Nucleus accumbens (tissue), 56 donors: ENCODE measurements at regions not wholly inside any gene's neighbourhood (a gene's known extent, or its start where the extent isn't known, plus 50 kb on each side); places are given as distances from the start of the nearest gene placed in this dataset.

Source experiments
- DNase-seq, 56 donors: peaks; one replicate each; lab custom pipeline; 2025; lab: John Stamatoyannopoulos, UW

GRCh38 chr2:236974148-236974547, 111.5 kb upstream of the COPS8 start:
- DNase-seq = no peak

- DNase-seq = no peak
These were observed 110.9 kb upstream of the COPS8 start for GRCh38 chr2:236974752-236975151.

- DNase-seq = no peak
These were observed 109.9 kb upstream of the COPS8 start for GRCh38 chr2:236975766-236976165.

- no peak for DNase-seq
These were observed 109.2 kb upstream of the COPS8 start for GRCh38 chr2:236976266-236977062.

GRCh38 chr2:236977063-236977851, 108.4 kb upstream of the COPS8 start:
- no peak for DNase-seq

- no peak for DNase-seq
These were observed 107.8 kb upstream of the COPS8 start for GRCh38 chr2:236977852-236978398.

GRCh38 chr2:236979664-236980063, 106.0 kb upstream of the COPS8 start:
- DNase-seq = no peak

GRCh38 chr2:236980961-236981360, 104.7 kb upstream of the COPS8 start:
- no peak for DNase-seq

GRCh38 chr2:236981701-236982485, 103.8 kb upstream of the COPS8 start:
- DNase-seq = no peak

GRCh38 chr2:236982693-236983455, 102.8 kb upstream of the COPS8 start:
- DNase-seq = no peak

- DNase-seq = no peak
These were observed 101.6 kb upstream of the COPS8 start for GRCh38 chr2:236984046-236984445.

GRCh38 chr2:236985761-236986339, 99.8 kb upstream of the COPS8 start:
- no peak for DNase-seq

- DNase-seq = no peak
These were observed 99.0 kb upstream of the COPS8 start for GRCh38 chr2:236986524-236987330.

GRCh38 chr2:236988216-236988615, 97.5 kb upstream of the COPS8 start:
- DNase-seq = no peak

- no peak for DNase-seq
These were observed 96.7 kb upstream of the COPS8 start for GRCh38 chr2:236988690-236989624.

GRCh38 chr2:236990552-236990951, 95.1 kb upstream of the COPS8 start:
- no peak for DNase-seq

GRCh38 chr2:236991874-236992273, 93.8 kb upstream of the COPS8 start:
- no peak for DNase-seq

- no peak for DNase-seq
These were observed 92.4 kb upstream of the COPS8 start for GRCh38 chr2:236993286-236993685.
